Smooth muscle cell (in vitro differentiated cells): ENCODE measurements at regions not wholly inside any gene's neighbourhood (a gene's known extent, or its start where the extent isn't known, plus 50 kb on each side); places are given as distances from the start of the nearest gene placed in this dataset. TPM values are rescaled to one million over a fixed set of nuclear protein-coding genes. Genes with fewer than 3 reads are reported as not detected.

Source experiments
- DNase-seq: peaks from one replicate; lab custom pipeline; 2025; ENCODE audit not compliant: unreplicated experiment; lab: John Stamatoyannopoulos, UW
- H2AFZ ChIP-seq: fragments of 200-600 bp; sonication (generic); 2 replicates; pipeline ENCODE4 v1.6.0; 2016; ENCODE audit warnings: antibody characterized with exemption, low read depth, mild to moderate bottlenecking
- H3F3A ChIP-seq: fragments of 200-600 bp; sonication (generic); 2 replicates; pipeline ENCODE4 v1.6.0; 2017; ENCODE audit warnings: antibody characterized with exemption, low read depth
- H3K27ac ChIP-seq: fragments of 200-600 bp; sonication (generic); 2 replicates; pipeline ENCODE4 v1.5.1; 2016; ENCODE audit warnings: low read depth, mild to moderate bottlenecking
- H3K27me3 ChIP-seq: fragments of 200-600 bp; sonication (generic); 2 replicates; pipeline ENCODE4 v1.6.1; 2016; ENCODE audit warnings: low read depth, mild to moderate bottlenecking
- H3K36me3 ChIP-seq: fragments of 200-600 bp; sonication (generic); 2 replicates; pipeline ENCODE4 v1.5.1; 2016; ENCODE audit warnings: low read depth
- H3K4me1 ChIP-seq: fragments of 200-600 bp; sonication (generic); 2 replicates; pipeline ENCODE4 v1.5.1; 2016; ENCODE audit warnings: low read depth
- H3K4me2 ChIP-seq: fragments of 200-600 bp; sonication (generic); 2 replicates; pipeline ENCODE4 v1.6.0; 2016; ENCODE audit warnings: mild to moderate bottlenecking
- H3K4me3 ChIP-seq: fragments of 200-600 bp; sonication (generic); 2 replicates; pipeline ENCODE4 v1.5.1; 2016; ENCODE audit warnings: mild to moderate bottlenecking
- H3K79me2 ChIP-seq: fragments of 200-600 bp; sonication (generic); 2 replicates; pipeline ENCODE4 v1.6.0; 2016; ENCODE audit warnings: low read depth, mild to moderate bottlenecking
- H3K9ac ChIP-seq: fragments of 200-600 bp; sonication (generic); 2 replicates; pipeline ENCODE4 v1.6.0; 2016; ENCODE audit warnings: low read depth
- H3K9me3 ChIP-seq: fragments of 200-600 bp; sonication (generic); replicated peaks from 2 replicates; pipeline ENCODE4 v1.5.1; 2016; ENCODE audit warnings: low read depth
- H4K20me1 ChIP-seq: fragments of 200-600 bp; sonication (generic); 2 replicates; pipeline ENCODE4 v1.6.0; 2016; ENCODE audit warnings: low read depth
- WGBS: methylation state at CpG from one replicate; pipeline ENCODE4 v1.1.7; 2016; ENCODE audit warnings: low lambda C conversion rate; 5-methylcytosine and 5-hydroxymethylcytosine counted together
- microRNA-seq: library from miRNA; unstranded; fragments of <30 nt; microRNA quantifications from one replicate; pipeline ENCODE4, GENCODE V29; 2016; ENCODE audit warnings: borderline number of aligned reads
- small RNA-seq: library from RNA; depleted of rRNA; stranded (forward); fragments of <200 nt; gene quantifications from one replicate; pipeline ENCODE3, GENCODE V24; 2014
- TF ChIP-seq, protein P1 (sequence below): fragments of 200-600 bp; sonication (generic); IDR thresholded peaks from 2 replicates; pipeline ENCODE4 v1.5.1; 2017; ENCODE audit warnings: borderline replicate concordance, mild to moderate bottlenecking, antibody characterized with exemption; ENCODE audit not compliant: insufficient read depth, poor library complexity, severe bottlenecking

DNA sequence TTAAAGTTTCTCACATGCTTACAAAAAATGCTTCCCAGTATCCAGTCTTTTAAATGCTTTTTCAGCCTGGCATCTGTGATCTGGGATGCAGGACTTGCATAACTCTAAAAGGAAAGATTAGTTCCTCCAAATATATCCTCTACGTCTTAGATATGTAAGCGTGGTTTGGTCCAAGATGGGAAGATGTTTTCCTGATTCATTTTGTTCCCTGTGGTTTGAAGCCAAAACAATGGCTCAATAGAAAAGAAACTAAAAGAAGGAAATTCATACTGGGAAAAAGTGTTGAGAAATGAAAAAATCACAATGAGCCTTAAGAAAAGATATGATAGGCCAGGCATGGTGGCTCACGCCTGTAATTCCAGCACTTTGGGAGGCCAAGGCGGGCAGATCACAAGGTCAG, 1002.8 kb downstream of the NAALADL2 start:
- DNase-seq = no peak
- H2AFZ ChIP-seq = no peak overlapping the region
- H3F3A ChIP-seq = no peaks in the 10 kb centered on the region
- no peak overlapping the region for H3K9ac ChIP-seq
- no peaks in the 10 kb centered on the region for H3K9me3 ChIP-seq
- no peaks in the 10 kb centered on the region for H3K27me3 ChIP-seq
- 83% methylated on average over 4 of the region's 4 CpGs for WGBS
- no peak overlapping the region for H3K4me3 ChIP-seq
- H3K79me2 ChIP-seq = no peaks in the 10 kb centered on the region
- H4K20me1 ChIP-seq = no peaks in the 10 kb centered on the region
- no peak overlapping the region for H3K27ac ChIP-seq
- H3K4me2 ChIP-seq = no peak overlapping the region
- H3K36me3 ChIP-seq = no peaks in the 10 kb centered on the region
- TF ChIP-seq, protein P1, sequence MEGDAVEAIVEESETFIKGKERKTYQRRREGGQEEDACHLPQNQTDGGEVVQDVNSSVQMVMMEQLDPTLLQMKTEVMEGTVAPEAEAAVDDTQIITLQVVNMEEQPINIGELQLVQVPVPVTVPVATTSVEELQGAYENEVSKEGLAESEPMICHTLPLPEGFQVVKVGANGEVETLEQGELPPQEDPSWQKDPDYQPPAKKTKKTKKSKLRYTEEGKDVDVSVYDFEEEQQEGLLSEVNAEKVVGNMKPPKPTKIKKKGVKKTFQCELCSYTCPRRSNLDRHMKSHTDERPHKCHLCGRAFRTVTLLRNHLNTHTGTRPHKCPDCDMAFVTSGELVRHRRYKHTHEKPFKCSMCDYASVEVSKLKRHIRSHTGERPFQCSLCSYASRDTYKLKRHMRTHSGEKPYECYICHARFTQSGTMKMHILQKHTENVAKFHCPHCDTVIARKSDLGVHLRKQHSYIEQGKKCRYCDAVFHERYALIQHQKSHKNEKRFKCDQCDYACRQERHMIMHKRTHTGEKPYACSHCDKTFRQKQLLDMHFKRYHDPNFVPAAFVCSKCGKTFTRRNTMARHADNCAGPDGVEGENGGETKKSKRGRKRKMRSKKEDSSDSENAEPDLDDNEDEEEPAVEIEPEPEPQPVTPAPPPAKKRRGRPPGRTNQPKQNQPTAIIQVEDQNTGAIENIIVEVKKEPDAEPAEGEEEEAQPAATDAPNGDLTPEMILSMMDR = no peak
- no peaks in the 10 kb centered on the region for H3K4me1 ChIP-seq

Small RNA genes lying in the stretch of these regions (microRNA-seq; reads per million reads assigned to microRNA genes)
- gene MIR7977 = 4.7 reads per million

Small RNA genes lying in the stretch of these regions (small RNA-seq; reads per million reads assigned to genes)
- gene AC104640.2 (not detected), gene RNA5SP147 (not detected)
